Activated CD4-positive, CD25-positive, alpha-beta regulatory T cell treated with anti-CD3 and anti-CD28 coated beads, Interleukin-2, amount 50 U/mL, for 24 hours (primary cell): ENCODE measurements at regions not wholly inside any gene's neighbourhood (a gene's known extent, or its start where the extent isn't known, plus 50 kb on each side); places are given as distances from the start of the nearest gene placed in this dataset.
"Not testable (repeated sequence)": the region's sequence is repeated elsewhere in the genome, so short reads cannot be mapped to it uniquely, and the experiment has no call there.

Experiments
- ATAC-seq, 2 donors: fragments of 150-1000 bp; cut with Tn5 transposase; one replicate each; pipeline ENCODE4 v1.10.0; 2021; ENCODE audit warnings: mild to moderate bottlenecking in 1 of 2, moderate library complexity in 1 of 2

GRCh38 chr10:22158426-22158825 lies 59.4 kb downstream of the EBLN1 start:
- no peak for ATAC-seq

- ATAC-seq = no peak
Observed at GRCh38 chr10:22156750-22157149, 61.1 kb downstream of the EBLN1 start.

GRCh38 chr10:22152403-22152802 lies 65.4 kb downstream of the EBLN1 start:
- no peak for ATAC-seq

- no peak for ATAC-seq
Observed at GRCh38 chr10:22150842-22151241, 67.0 kb downstream of the EBLN1 start.

GRCh38 chr10:22148961-22149360 lies 68.9 kb downstream of the EBLN1 start:
- no peak for ATAC-seq

GRCh38 chr10:22145873-22146272 lies 71.9 kb downstream of the EBLN1 start:
- not testable (repeated sequence) for ATAC-seq

- no peak for ATAC-seq
Observed at GRCh38 chr10:22137542-22137941, 80.3 kb downstream of the EBLN1 start.

GRCh38 chr10:22135591-22135990 lies 82.2 kb downstream of the EBLN1 start:
- ATAC-seq = no peak

GRCh38 chr10:22133749-22134624 lies 83.8 kb downstream of the EBLN1 start:
- no peak for ATAC-seq

GRCh38 chr10:22130824-22131223 lies 87.0 kb downstream of the EBLN1 start:
- not testable (repeated sequence) for ATAC-seq

- ATAC-seq = not testable (repeated sequence)
Observed at GRCh38 chr10:22129612-22130011, 88.2 kb downstream of the EBLN1 start.

GRCh38 chr10:22121181-22121580 lies 96.6 kb downstream of the EBLN1 start:
- ATAC-seq = not testable (repeated sequence)

GRCh38 chr10:22120072-22120471 lies 97.7 kb downstream of the EBLN1 start:
- ATAC-seq = not testable (repeated sequence)

- ATAC-seq = not testable (repeated sequence)
Observed at GRCh38 chr10:22119575-22119974, 98.2 kb downstream of the EBLN1 start.

GRCh38 chr10:22111705-22112104 lies 106.1 kb downstream of the EBLN1 start:
- ATAC-seq = no peak

- no peak for ATAC-seq
Observed at GRCh38 chr10:22111260-22111659, 106.6 kb downstream of the EBLN1 start.

- no peak for ATAC-seq
Observed at GRCh38 chr10:22110761-22111160, 107.1 kb downstream of the EBLN1 start.

GRCh38 chr10:22105270-22105669 lies 101.7 kb upstream of the DNAJC1 start:
- ATAC-seq = no peak

- peak; percentile 41 to 45 for ATAC-seq
Observed at GRCh38 chr10:22103701-22104470, 100.4 kb upstream of the DNAJC1 start.

- ATAC-seq = no peak
Observed at GRCh38 chr10:22097696-22098095, 94.2 kb upstream of the DNAJC1 start.

GRCh38 chr10:22091260-22091659 lies 87.7 kb upstream of the DNAJC1 start:
- not testable (repeated sequence) for ATAC-seq

GRCh38 chr10:22087402-22087738 lies 83.8 kb upstream of the DNAJC1 start:
- ATAC-seq = no peak

- ATAC-seq = no peak
Observed at GRCh38 chr10:22086730-22087401, 83.3 kb upstream of the DNAJC1 start.
